ENCODE measurements at regions not wholly inside any gene's neighbourhood (a gene's known extent, or its start where the extent isn't known, plus 50 kb on each side); places are given as distances from the start of the nearest gene placed in this dataset.

DNA sequence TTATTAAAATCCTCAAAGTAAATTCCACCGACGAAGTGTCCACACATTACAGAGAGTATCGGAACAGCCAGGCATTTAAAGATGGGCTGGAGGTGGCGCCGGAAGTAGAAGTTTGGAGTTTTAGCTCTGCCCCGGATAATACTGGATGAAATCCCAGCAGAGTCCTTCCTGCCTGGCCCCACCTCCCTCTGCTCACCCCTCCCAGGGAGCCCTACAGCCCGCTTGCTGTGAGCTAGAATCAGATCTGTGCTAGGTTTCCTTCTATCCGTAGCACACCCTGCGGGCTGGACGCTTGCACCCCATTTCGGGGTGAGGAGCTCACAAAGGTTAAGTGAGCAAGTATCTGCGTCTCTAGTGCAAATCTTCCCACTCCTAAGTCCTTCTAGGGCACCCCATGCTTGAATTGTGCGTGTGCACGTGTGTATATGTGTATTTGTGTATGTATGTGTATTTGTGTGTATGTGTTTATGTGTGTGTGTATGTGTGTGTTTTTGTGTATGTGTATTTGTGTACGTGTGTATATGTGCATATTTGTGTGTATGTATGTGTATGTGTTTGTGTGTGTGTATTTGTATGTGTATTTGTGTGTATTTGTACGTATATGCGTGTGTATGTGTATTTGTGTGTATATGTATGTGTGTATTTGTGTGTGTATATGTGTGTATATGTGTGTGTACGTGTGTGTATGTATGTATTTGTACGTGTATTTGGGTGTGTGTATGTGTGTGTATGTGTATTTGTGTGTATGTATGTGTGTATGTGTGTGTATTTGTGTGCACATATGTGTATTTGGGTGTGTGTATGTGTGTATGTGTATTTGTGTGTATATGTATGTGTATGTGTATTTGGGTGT lies 61.4 kb downstream of the HAPSTR1 start:
- intact Hi-C loops (cut with DNase I; ENCODE audit: low total_unique reads) (no loop called here), in situ Hi-C loops (cut with MboI; ENCODE audit: low sequenced_read_pairs in 4 of 4) (loop anchor here in 1 of 4 donors (25.0 kb wide), 1 partner anchor 1034 kb away; the partner anchor contains the start of gene GRIN2A)
- Histone ChIP-seq H3K4me1 (no peaks in the 10 kb centered on the region), H3K36me3 (no peaks in the 10 kb centered on the region), H3K27me3 (peaks cover 0 to 8% (median 4%) of the 10 kb centered on the region in 3 donors), H3K9me3 (no peaks in the 10 kb centered on the region), H3K27ac (no peak overlapping the region), H3K4me3 (no peak overlapping the region)
- TF ChIP-seq, protein P1, sequence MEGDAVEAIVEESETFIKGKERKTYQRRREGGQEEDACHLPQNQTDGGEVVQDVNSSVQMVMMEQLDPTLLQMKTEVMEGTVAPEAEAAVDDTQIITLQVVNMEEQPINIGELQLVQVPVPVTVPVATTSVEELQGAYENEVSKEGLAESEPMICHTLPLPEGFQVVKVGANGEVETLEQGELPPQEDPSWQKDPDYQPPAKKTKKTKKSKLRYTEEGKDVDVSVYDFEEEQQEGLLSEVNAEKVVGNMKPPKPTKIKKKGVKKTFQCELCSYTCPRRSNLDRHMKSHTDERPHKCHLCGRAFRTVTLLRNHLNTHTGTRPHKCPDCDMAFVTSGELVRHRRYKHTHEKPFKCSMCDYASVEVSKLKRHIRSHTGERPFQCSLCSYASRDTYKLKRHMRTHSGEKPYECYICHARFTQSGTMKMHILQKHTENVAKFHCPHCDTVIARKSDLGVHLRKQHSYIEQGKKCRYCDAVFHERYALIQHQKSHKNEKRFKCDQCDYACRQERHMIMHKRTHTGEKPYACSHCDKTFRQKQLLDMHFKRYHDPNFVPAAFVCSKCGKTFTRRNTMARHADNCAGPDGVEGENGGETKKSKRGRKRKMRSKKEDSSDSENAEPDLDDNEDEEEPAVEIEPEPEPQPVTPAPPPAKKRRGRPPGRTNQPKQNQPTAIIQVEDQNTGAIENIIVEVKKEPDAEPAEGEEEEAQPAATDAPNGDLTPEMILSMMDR (IDR thresholded peaks at IDR 0.05 in 4 of 5, conservative IDR thresholded peaks at IDR 0.05 in 1 of 5), result no peak
- no peak for TF ChIP-seq POLR2A (IDR thresholded peaks at IDR 0.05)
- no peak for ATAC-seq
- DNase-seq, result no peak

DNA sequence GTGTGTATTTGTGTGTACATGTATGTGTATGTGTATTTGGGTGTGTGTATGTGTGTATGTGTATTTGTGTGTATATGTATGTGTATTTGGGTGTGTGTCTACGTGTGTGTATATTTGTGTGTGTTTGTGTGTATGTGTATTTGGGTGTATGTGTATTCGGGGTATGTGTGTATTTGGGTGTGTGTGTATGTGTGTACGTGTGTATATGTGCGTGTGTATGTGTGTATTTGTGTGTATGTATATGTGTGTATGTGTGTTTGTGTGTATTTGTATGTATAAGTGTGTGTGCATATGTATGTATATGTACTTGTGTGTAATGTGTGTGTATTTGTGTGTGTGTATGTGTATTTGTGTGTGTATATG lies 62.0 kb downstream of the HAPSTR1 start:
- DNase-seq, result no peak
- Histone ChIP-seq H3K27me3 (peaks cover 0 to 8% (median 4%) of the 10 kb centered on the region in 3 donors), H3K27ac (no peak overlapping the region), H3K36me3 (no peaks in the 10 kb centered on the region), H3K9me3 (no peaks in the 10 kb centered on the region), H3K4me1 (no peaks in the 10 kb centered on the region), H3K4me3 (no peak overlapping the region)
- TF ChIP-seq, protein P1 (IDR thresholded peaks at IDR 0.05 in 4 of 5, conservative IDR thresholded peaks at IDR 0.05 in 1 of 5), result no peak
- TF ChIP-seq POLR2A (IDR thresholded peaks at IDR 0.05), result no peak
- ATAC-seq, result no peak
- intact Hi-C loops (cut with DNase I; ENCODE audit: low total_unique reads), result no loop called here
- in situ Hi-C loops (cut with MboI; ENCODE audit: low sequenced_read_pairs in 4 of 4), result loop anchor here in 1 of 4 donors (25.0 kb wide), 1 partner anchor 1034 kb away; the partner anchor contains the start of gene GRIN2A

DNA sequence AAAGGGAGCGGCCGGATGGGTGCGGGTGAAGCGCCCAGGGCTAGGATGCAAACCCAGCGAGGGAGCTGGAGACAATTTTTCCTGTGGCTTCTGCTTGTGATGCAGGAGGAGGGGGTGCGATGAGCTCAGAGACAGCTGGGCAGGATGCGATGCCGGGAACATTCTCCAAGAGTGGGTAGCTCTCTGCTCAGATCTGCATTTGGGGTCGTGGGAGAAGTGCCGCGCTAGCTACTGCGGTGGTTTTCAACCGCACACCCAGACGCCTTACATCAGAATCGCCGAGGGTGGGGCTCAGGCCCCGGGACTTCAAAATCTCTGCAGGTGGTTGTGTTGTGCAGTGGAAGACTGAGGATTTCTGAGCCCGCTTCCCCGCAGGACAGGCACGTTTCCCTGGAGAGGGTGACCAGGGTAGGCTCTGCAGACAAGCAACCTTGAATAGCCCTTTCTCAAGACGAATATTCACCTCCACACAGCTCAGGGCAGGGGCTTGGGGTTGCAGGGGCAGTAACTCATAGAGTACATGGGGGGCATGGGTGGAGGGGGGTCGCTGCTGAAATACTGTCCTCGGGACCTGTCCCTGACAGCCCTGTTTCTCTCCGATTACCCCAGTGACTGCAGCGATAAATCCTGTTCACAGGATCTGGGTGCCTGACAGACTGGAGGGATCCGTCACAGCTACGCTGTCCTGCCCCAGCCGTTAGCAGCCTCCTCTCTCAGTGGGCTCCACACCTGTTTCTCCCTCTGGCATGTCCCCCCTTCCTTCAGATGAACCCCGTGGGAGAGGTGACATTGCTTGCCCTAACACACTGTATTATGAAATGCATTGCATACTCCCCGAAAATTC lies 63.3 kb downstream of the HAPSTR1 start:
- intact Hi-C loops (cut with DNase I; ENCODE audit: low total_unique reads) (no loop called here), in situ Hi-C loops (cut with MboI; ENCODE audit: low sequenced_read_pairs in 4 of 4) (loop anchor here in 1 of 4 donors (25.0 kb wide), 1 partner anchor 1033 kb away; the partner anchor contains the start of gene GRIN2A)
- H3K27ac ChIP-seq, result no peak overlapping the region
- H3K4me3 ChIP-seq, result no peak overlapping the region
- H3K36me3 ChIP-seq, result no peaks in the 10 kb centered on the region
- TF ChIP-seq, protein P1 (IDR thresholded peaks at IDR 0.05 in 4 of 5, conservative IDR thresholded peaks at IDR 0.05 in 1 of 5), result no peak
- no peak for TF ChIP-seq POLR2A (IDR thresholded peaks at IDR 0.05)
- no peak for ATAC-seq
- DNase-seq, result no peak
- H3K9me3 ChIP-seq, result no peaks in the 10 kb centered on the region
- peaks cover 0 to 8% (median 4%) of the 10 kb centered on the region in 3 donors for H3K27me3 ChIP-seq
- H3K4me1 ChIP-seq, result no peaks in the 10 kb centered on the region

DNA sequence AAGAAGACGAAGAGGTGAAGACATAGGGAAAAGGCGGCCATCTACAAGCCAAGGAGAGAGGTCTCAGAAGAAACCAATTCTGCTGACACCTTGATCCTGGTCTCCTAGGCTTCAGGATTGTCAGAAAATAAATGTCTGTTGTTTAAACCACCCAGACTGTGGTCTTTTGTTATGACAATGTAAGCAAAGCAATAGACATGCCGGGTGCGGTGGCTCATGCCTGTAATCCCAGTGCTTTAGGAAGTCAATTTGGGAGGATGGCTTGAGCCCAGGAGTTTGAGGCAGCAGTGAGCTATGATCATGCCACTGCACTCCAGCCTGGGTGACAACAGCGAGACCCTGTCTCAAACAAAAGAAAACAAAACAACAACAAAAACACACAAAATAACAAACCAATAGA lies 64.4 kb downstream of the HAPSTR1 start:
- Histone ChIP-seq H3K4me3 (no peak overlapping the region), H3K36me3 (no peaks in the 10 kb centered on the region), H3K27me3 (peaks cover 0 to 8% (median 4%) of the 10 kb centered on the region in 3 donors), H3K9me3 (no peaks in the 10 kb centered on the region), H3K27ac (no peak overlapping the region), H3K4me1 (no peaks in the 10 kb centered on the region)
- ATAC-seq, result no peak
- in situ Hi-C loops (cut with MboI; ENCODE audit: low sequenced_read_pairs in 4 of 4), result loop anchor here in 1 of 4 donors (25.0 kb wide), 1 partner anchor 1031 kb away; the partner anchor contains the start of gene GRIN2A
- TF ChIP-seq POLR2A (IDR thresholded peaks at IDR 0.05), result no peak
- TF ChIP-seq, protein P1 (IDR thresholded peaks at IDR 0.05 in 4 of 5, conservative IDR thresholded peaks at IDR 0.05 in 1 of 5), result no peak
- intact Hi-C loops (cut with DNase I; ENCODE audit: low total_unique reads), result no loop called here
- no peak for DNase-seq
